ENCODE measurements at regions not wholly inside any gene's neighbourhood (a gene's known extent, or its start where the extent isn't known, plus 50 kb on each side); places are given as distances from the start of the nearest gene placed in this dataset.

DNA sequence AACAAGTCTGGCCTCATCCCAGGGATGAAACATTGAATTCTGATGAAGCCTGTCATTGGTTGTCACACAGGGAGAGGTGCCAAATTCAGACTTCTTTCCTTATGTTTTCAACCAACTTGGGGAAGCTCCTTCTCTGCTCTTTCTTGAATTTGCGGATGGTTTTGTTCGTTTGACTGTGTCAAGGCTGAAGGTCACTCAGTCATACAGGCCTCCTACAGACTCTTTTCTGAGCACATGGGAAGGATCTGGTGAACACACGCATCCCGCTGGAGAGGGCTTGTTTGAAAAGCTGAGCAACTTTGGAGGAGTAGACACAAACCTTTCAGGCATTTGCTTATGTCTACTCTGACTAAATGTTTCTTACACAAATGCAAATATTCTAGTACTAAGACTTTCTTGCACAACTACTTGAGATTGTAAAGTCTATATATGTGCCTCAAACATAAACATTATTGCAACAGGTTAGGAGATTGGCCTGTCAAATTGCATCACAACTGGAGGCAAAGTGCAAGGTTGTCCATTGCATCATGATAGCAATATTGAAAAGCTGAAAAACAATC lies 151.5 kb upstream of the NR3C1 start:
- no peak for DNase-seq

DNA sequence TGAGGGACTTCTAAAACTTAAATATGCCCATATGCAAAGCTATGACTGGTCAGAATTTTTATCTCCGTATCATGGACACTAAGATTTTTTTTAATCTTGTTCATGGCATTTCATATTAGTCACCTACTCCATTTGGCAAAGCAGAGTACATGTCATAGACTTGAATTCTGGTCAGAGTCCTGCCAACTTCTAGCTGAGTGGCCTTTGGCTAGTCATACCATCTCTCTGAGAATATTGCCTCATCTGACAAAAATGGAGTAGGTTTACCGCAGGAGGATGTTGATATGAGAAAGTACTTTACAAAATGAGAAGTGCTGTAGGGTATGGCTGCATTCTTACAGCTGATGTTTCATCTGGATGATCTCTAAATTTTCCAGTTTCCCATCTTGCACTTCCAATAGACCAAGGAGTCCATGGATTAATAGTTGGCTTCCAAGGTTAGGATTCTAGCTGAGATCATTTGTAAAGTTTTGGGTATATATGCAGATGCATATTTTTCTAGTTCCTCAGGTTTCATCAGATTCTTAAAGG lies 150.8 kb upstream of the NR3C1 start:
- no peak for DNase-seq

DNA sequence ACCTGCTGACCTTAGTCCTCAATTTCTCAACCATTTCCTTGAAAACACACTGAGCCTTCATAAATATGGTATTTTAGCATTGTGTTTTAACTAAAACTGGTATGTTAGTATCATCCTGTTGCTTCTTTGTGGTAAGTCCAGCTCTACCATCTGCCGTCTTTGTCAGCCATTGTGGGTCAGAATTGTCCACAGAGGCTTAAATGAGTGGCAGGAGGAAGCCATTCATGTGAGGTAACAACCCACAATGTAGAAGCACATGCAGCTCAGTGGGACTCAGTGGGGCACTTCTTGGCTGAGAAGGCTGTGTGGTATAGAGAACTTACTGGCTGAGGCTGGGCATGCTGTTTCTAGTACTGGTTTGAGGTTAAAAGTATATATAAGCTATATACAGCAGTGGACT lies 149.2 kb upstream of the NR3C1 start:
- no peak for DNase-seq

DNA sequence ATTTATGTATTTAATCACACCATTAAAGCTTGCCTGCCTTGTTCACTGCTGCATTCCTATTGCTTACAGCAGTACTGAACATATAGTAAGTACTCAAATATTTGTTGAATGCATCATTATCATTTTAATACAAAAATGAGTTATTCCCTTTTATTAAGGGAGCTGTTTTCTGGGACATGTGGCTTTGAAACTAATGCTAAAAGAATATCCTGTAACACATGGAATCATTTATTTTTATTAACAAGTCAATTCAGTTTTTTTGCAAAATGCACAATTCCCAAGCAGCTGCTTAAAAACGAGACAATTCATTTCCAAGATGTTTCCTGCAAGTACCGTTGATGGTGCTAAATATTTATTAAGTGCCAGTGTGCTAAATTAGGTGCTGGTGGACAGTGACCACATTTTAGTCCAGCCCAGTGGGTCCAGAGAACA lies 148.3 kb upstream of the NR3C1 start:
- DNase-seq: no peak

DNA sequence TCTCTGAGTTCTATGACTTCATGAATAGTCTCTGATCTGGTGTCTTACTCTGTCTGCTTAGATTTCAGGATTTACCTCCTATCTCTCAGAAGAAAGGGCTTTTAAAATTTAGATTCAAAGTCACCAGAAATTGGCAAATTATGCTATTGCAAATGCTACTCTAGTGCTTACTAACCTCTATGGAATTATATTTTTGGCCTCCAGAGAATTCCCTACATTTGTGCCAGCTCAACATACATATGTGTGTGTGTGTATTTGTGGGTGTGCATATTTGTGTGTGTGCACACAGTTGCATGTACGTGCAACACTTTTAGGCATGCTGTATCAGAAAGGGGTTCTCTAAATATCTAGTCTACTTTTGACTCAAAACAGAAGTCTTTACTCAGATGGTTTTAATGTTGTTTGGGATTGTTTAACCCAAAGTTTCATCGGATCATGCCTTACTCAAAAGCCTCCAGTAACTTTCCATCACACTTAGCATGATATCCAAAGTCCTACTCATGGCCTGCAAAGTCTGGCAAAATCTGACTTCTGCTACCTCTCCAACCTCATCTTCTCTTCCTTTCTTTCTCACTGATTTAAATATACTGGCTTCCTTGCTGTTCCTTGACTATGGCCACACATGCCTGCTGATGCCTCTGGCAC lies 147.6 kb upstream of the NR3C1 start:
- DNase-seq: no peak

DNA sequence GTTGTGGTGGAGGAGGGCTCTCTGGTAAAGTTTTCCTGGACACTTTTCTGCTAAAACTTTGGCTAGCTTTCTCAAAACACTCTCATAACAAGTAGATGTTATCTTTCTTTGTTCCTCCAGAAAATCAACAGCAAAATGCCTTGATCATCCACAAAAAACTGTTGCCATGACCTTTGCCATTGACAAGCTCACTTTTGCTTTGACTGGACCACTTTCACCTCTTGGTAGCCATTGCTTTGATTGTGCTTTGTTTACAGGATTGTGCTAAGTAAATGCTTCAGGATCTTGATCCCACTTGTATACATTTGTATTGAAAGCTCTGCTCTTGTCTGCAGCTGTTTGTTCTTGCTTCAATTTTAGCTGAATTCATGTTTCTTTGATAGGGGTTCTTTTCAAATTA lies 143.9 kb upstream of the NR3C1 start:
- no peak for DNase-seq

DNA sequence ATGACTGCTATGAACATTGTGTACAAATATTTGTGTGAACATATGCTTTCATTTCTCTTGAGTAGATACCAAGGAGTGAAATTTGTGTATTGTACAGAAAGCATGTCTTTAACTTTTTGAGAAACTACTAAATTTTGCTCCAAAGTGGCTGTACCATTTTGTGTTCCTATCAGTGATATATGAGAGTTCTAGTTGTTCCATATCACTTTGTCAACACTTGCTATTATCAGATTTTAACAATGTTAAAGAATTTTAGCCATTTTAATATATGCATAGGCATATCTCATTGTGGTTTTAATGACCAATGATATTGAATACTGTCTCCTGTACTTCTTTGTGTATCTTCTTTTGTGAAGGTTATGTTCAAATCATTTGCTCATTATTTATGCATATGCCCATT lies 142.9 kb upstream of the NR3C1 start:
- DNase-seq: no peak

DNA sequence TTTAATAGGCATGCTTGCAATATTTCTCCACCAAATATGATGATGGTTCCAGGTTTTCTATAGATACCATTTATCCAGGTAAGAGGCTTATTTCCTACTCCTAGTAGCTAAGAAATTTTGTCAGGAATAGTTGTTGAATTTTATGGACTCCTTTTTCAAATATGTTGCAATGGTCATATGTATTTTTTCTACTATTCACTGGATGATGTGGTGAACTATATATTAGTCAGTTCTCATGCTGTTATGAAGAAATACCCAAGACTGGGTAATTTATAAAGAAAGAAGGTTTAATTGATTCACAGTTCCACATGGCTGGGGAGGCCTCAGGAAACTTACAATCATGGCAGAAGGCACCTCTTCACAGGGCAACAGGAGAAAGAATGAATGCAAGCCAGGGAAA lies 141.1 kb upstream of the NR3C1 start:
- no peak for DNase-seq

DNA sequence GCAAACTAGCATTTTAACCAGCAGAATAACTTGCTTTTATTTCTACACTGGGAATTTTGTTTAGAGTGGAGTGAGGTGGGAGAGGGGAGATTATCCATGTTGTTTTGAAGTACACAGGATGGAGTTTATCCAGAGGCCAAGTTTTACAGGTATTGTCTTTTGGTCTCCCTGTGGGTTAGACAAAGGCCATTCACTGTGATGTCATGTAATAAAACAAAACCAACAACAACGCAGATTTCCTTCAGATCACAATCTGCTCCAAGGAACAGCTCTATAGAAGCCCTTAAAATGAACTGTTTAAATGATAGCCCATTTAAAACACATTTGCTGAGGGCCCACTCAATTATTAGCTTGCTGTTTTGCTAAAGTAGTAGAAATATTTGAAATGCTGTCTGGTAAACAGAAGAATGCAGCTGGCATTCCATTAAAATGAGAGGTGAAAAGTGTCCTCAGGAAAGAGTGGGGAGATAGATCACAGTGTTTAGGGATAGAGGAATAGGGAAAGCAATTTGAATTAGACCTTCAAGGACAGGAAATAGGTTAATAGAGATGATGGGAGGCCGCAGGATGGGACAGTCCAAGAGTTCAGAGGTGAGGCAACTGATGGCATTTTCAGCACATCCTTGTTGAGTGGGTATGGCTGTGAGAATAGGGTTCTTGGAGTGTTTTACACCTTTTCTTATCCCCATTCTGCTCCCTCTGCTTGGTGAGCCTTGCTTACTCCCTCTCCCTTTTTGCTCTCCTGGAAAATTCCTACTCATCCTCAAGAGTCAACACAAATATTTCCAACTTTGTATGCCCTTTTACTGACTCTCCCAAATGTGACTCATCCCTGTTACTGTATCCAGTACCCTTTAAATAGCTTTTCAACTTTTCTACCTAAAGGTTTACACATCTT lies 140.1 kb upstream of the NR3C1 start:
- DNase-seq: no peak

DNA sequence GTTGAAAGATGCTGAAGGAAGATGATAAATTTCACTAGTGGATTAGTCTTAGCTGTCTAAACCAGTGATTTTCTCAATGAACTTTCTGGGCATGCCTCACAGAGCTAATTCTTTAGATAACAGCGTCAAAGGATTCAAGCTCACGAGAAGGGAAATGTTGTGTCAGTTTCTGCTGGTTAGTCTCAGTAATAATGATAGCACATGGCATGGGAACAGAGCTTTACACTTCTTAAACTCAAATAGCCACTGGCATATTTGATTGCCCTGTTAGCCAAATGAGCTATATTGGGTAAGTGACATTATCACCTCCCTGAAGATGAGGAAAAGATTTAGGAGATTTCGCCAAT lies 139.3 kb upstream of the NR3C1 start:
- no peak for DNase-seq

DNA sequence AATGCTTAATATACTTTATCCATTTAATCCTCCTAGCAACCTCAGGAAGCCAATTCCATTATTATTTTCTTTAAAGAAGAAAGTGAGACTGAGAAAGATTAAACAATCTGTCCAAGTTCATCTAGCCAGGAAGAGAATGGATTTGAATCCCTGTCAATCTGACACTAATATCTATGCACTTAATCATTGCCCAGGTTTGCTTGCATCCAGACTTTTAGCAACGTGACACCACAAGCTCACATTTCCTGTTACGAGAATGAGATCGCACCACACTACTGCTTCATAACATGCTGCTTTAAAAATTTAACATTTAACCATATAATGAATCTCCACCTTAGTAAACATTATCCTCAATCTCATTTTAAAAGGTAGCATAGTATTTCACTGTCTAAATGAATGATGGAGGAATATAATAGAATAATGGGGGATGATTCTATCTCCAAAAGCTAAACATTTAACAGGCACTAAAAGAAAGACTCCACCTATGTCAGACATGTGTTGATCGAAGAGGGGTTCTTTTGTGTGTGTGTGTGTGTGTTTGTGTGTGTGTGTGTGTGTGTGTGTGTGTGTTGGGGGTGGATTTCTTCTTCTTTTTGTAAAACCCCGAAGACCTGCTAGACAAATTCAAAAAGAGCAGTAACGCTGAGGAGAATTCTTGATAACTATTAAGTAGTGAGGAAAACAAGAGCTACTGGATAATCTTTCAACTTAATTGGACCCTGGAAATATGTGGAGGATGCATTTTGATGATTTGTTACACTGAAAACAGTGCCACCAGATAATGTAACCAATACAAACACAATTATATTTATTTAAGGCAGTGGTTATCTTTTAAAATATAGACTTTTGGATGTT lies 138.7 kb upstream of the NR3C1 start:
- DNase-seq: no peak

DNA sequence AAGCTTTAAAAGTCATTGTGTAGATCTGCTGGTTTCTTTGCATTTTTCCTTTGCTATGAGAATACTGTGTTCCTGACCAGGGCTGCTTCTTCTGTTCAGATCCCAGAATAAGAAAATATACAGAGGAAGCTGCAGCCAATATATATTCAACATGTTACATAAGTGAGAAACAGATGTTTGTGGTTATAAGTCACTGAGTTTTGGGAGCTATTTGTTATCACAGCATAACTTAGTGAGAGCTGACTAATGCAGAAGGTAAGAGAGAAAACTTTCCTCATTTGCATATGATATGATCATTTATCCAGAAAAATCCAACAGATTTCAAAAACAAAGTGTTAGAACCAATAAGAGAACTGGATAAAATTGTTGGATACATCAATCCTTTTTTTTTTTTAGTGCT lies 136.3 kb upstream of the NR3C1 start:
- DNase-seq: no peak

DNA sequence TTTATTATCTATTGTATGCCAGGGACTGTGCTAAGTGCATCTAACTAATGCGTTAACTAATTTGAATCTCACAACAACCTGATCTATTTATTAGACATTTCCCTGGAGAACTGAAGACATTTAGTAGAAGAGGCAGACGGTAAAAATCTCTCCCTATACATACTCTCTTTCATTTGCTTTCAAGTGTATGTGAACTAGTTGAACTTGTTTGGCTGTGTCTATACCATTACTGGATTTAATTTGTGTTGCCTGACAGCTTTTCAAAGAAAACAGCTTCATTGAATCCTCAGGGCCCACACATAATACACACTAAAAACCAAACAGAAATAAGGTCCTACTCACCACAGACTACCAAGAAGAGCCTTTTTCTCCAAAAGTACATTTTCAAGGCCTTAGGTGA lies 133.6 kb upstream of the NR3C1 start:
- no peak for DNase-seq

DNA sequence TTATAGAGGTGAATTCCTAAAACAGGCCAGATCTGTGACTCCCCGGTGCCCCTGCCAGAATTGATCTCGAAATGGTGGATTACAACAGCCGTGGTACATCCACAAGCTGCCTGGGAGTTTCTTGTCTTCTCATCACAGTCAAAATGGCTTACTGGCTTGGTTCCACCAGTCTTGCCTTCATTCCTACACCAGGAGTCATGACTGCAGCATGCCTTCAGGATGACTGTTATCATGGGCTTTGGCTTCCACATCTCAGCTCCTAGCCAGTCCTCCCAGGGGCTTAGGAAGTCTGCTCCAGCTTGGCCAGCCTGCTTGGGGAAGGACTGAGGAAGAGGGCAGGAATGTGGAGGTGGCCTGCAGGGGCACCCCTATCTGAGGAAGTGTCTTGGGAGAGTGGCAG lies 132.9 kb upstream of the NR3C1 start:
- no peak for DNase-seq

DNA sequence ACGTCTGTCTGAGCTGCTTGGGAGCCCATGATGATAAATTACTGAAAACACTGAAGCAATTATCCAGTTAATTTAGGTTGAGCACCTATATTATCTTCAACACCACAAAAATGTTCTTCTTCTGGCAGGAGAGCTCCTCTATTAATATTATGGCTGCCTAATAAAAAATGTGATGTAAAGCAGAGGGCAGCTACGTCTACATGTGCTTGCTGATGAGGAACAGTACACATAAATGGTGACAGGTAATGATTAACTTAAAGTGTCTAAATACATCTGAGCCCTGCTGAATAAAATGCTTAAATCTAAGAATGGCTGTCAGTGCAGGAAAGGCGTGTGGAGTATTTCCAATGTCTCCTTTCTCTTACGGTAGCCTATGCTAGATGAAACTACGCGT lies 131.3 kb upstream of the NR3C1 start:
- DNase-seq: no peak

DNA sequence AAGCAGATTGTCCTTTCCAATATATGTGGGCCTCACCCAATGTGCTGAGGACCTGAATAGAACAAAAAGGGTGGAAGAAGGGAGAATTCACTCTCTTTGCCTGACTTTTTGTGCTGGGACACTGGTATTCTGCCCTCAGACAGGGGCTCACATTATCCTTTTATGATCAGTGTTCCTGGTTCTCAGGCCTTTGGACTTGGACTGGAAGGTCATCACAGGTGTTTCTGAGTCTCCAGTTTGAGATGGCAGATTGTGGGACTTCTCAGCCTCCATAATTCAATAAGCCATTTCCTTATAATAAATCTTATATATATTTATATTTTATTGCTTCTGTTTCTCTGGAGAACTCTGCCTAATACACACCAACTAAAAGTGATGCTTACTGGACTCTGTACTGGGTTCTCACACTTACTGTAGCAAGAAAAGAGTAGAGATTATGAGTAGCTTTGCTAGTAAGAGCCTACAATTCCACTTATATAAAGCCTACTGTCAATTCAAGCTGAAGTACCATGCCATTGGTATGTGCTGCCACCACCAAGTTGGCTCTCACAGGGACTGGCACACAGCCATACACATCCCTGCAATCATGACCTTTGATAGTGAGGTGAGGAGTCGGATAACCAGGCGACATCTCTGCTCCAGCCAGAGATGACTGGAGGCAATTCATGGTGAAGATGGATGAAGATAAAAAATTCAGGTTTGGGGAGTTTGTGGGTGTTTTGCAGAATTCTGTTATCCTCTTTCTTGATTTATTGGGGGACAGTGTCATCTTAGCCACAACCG lies 130.7 kb upstream of the NR3C1 start:
- no peak for DNase-seq

DNA sequence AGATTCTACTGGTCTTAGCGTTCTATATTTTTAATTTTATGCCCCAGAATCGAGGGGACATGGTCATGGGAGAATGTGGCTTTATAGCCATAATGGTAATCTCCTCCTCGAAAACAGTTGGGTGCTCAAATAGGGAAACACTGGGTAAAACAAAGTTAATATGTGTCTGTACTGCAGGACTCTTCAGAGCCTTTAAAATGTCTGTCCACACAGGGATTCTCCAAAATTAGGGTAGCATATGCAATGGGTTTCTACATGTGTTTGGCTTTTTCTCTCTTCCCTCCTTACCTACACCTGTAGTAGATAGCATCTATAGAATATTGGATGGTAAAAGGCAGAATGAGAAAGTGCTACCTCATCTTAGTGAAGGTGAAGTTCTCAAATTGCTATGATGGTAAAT lies 130.0 kb upstream of the NR3C1 start:
- DNase-seq: no peak

DNA sequence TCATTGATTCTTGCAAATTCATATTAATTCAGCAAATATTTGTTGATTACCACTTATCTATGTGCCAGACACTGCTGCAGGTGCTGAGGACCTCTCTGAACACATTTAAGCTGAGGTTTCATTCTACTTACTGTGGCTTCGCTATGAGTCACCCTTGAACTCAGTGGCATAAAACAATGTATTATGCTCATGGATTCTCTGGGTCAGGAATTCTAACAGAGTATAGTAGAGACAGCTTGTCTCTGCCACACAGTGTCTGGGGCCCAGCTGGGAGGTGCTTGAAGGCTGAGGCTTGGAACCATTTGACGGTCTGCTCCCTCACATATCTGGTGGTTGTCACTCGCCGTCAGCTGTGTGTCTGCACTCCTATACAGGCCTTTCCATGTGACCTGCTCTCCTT lies 124.3 kb upstream of the NR3C1 start:
- DNase-seq: no peak

DNA sequence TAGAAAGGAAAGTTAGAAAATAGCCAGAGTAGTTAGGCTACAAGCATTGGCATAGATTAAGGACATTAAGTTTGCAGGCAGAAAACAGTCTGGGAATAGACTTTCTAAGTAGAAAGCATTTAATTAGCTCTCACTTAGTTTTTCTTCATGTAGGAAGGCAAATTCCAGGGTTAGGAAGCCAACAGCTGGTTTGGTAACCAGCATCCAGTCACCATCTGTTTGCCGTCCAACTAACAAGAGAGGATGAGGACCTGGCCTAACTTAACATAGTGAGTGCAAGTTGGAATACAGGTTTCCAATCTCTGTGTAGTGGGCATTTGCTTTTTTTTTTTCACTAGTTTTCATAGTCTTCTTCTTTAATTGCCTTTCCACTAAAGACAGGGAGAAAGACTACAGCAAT lies 121.7 kb upstream of the NR3C1 start:
- DNase-seq: no peak

DNA sequence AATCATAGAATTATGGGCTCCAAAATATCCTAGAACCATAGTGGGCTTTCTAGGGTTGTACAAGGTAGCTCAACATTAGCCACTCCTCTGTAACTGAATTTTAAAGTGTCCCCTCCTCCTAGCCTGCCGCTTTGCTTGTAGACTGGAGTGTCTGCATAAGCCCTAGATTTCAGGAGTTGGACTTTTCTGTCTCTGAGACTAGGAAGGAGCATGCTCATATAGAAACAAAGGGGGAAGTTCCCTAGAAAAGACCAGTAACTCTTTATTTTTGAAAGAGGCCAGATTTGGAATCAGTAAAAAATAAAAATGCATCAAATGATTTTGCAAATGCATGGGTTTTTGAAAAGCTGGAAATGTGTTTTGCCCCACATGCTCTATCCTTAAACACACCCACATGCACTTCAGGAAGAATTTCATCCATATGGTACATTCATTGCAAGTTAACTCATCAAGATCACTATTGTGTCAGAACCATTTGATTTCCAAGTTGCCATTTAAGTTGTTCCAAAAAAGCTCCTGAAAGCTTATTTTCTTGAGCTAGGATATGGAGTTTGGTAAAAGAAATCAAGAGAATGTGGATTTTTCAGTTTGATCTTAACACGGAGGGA lies 121.0 kb upstream of the NR3C1 start:
- no peak for DNase-seq

DNA sequence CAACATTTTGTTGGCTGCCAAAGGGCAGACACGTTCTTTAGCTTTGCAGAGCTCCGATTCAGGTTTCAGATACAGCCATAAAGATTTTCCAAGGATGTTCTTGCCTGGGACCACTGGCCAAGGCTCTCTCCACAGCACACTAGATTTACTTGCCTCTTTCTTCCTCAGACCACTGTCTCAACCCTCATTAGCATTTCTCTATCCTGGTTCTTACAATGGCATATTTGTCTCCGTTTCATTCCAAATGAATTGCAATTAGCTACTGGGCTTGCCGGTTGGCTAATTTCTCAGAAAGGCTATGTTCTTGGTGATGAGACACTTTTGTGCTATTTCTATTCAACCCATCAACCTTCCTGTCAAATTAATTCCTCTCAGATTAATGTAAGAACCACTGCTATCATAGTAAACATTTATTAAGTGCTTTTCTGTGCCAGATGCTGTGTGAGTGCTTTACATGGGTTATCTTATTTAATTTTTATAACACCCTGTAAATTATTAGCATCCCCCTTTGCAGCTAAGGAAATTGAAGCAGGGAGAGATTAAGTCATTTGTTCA lies 118.4 kb upstream of the NR3C1 start:
- DNase-seq: no peak

DNA sequence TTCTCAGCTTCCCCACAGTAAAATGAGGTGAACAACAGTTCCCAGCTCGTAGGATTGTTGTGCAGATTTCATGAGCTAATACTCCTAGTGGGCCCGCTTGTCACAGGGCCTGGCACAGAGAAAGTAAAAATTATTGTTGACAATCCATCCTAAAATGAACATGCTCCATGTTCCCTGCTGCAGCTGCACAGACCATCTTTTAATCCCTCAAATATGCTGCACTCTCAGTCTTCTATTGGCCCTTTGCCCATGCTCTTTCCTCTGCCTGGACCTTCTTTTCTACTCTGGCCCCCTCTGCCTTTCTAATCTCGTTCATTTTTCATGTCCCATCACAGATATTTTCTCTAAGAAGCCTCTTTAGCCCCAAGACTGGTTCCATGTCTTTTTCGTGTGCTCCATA lies 117.7 kb upstream of the NR3C1 start:
- DNase-seq: no peak

Measured in NCI-H1092 (cell line).